ENCODE measurements at regions not wholly inside any gene's neighbourhood (a gene's known extent, or its start where the extent isn't known, plus 50 kb on each side); places are given as distances from the start of the nearest gene placed in this dataset.

- Mint-ChIP-seq H3K27ac (no peak overlapping the region), H3K9me3 (peaks cover 2% of the 10 kb centered on the region), H3K4me1 (no peaks in the 10 kb centered on the region), H3K36me3 (no peaks in the 10 kb centered on the region), H3K27me3 (no peaks in the 10 kb centered on the region), H3K4me3 (no peak overlapping the region)
- DNase-seq = no peak
- ATAC-seq (ENCODE audit: low read depth) = no peak
- POLR2A ChIA-PET = no interaction called here
Measured at GRCh38 chr13:69600811-69601210, 506.8 kb upstream of the ATXN8OS start.

DNA sequence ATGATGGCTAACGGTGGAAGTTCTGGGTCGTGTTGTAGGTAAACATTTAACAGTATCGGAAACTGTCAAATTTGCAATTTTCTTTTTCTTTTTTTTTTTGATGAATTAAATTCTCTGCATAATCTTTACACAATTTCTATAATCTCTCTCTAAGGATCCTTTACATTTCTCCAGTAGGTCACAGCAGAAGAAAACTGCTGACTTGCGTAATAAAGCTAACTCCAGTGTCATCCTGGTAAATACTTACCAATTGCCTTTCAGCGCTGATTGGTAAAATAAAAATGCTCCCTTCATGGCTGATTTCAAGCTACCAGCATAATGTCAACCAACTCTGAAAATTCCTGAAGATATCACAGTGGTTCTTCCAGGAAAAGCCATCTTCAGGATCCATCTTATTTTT lies 510.5 kb upstream of the ATXN8OS start:
- Mint-ChIP-seq H3K36me3 (no peaks in the 10 kb centered on the region), H3K4me1 (no peaks in the 10 kb centered on the region), H3K27ac (no peak overlapping the region), H3K27me3 (no peaks in the 10 kb centered on the region), H3K9me3 (no peaks in the 10 kb centered on the region), H3K4me3 (no peak overlapping the region)
- DNase-seq (no peak), ATAC-seq (ENCODE audit: low read depth) (no peak)
- POLR2A ChIA-PET = no interaction called here

DNA sequence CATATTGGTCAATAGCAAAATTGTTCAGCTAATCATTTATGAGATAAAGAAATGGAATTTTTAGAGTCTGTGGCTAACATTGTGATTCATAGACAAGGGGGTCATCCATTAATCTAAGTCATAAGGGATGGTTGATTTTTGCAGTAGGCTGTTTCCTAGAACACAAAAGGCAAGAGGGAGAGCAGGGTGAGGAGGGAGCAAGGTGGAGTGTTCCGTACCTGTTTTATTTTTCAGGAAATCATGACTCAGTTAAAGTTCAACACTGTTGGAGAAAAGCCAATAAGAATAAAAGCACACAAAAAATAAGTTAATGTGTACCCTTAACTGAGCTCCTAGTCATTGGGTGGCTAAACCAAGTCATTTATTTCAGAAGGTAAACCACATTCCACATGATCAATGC lies 512.4 kb upstream of the ATXN8OS start:
- Mint-ChIP-seq H3K27ac (no peak overlapping the region), H3K4me1 (no peaks in the 10 kb centered on the region), H3K9me3 (no peaks in the 10 kb centered on the region), H3K4me3 (no peak overlapping the region), H3K27me3 (no peaks in the 10 kb centered on the region), H3K36me3 (no peaks in the 10 kb centered on the region)
- POLR2A ChIA-PET = no interaction called here
- ATAC-seq (ENCODE audit: low read depth) (no peak), DNase-seq (no peak)

- Mint-ChIP-seq H3K4me1 (no peaks in the 10 kb centered on the region), H3K36me3 (no peaks in the 10 kb centered on the region), H3K4me3 (no peak overlapping the region), H3K9me3 (peaks cover 3% of the 10 kb centered on the region), H3K27ac (no peak overlapping the region), H3K27me3 (no peaks in the 10 kb centered on the region)
- ATAC-seq (ENCODE audit: low read depth) (no peak), DNase-seq (no peak)
- POLR2A ChIA-PET = no interaction called here
Measured at GRCh38 chr13:69591437-69591836, 516.2 kb upstream of the ATXN8OS start.

GRCh38 chr13:69589531-69590235 lies 517.9 kb upstream of the ATXN8OS start:
- ATAC-seq (ENCODE audit: low read depth) (no peak), DNase-seq (no peak)
- Mint-ChIP-seq H3K4me3 (no peak overlapping the region), H3K4me1 (no peaks in the 10 kb centered on the region), H3K36me3 (no peaks in the 10 kb centered on the region), H3K9me3 (peaks cover 3% of the 10 kb centered on the region), H3K27ac (no peak overlapping the region), H3K27me3 (no peaks in the 10 kb centered on the region)
- POLR2A ChIA-PET = no interaction called here

GRCh38 chr13:69585656-69586055 lies 522.0 kb upstream of the ATXN8OS start:
- POLR2A ChIA-PET = no interaction called here
- Mint-ChIP-seq H3K27me3 (no peaks in the 10 kb centered on the region), H3K36me3 (no peaks in the 10 kb centered on the region), H3K27ac (no peak overlapping the region), H3K4me3 (no peak overlapping the region), H3K9me3 (peaks cover 3% of the 10 kb centered on the region), H3K4me1 (no peaks in the 10 kb centered on the region)
- ATAC-seq (ENCODE audit: low read depth) = no peak
- DNase-seq = no peak

DNA sequence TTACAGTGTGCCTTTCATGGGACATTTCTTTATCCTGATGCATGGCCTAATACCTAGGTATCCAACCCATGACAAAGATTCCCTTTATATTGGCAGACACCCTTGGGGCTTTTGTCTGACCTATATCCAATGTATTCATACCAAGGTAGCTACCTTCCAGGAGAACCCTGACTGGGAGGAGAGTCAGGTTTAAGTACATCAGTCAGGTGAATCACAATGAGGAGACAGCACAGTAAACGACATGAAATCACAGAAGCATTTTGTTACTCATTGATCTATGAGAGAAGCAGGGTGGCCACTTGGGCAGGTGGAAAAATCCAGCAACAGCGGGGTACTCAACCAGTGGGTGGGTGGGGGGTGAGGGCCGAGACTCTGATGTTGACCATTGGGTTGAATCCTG lies 527.4 kb upstream of the ATXN8OS start:
- H3K4me1 Mint-ChIP-seq = no peaks in the 10 kb centered on the region
- H3K36me3 Mint-ChIP-seq = no peaks in the 10 kb centered on the region
- DNase-seq = no peak
- POLR2A ChIA-PET = no interaction called here
- no peaks in the 10 kb centered on the region for H3K9me3 Mint-ChIP-seq
- no peak overlapping the region for H3K4me3 Mint-ChIP-seq
- H3K27me3 Mint-ChIP-seq = no peaks in the 10 kb centered on the region
- no peak for ATAC-seq (ENCODE audit: low read depth)
- no peak overlapping the region for H3K27ac Mint-ChIP-seq

DNA sequence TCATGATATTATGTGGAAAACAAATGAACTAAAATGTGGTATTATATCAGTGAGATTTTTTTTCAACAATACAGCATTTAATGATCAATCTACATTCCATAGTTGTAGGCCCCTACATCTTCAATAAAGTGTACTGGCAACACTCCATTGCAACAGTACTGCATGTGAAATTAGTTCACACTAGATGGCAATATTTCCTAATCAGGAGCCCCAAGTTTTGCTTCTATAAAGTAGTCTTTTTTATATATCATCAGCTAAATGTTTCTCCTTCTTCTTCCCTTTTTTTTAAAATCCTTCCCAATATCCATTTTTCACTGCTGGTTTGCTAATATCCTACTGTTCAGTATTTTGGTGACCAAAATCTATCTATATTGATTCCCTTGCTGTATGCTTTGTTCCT lies 528.3 kb upstream of the ATXN8OS start:
- no peaks in the 10 kb centered on the region for H3K4me1 Mint-ChIP-seq
- H3K9me3 Mint-ChIP-seq = no peaks in the 10 kb centered on the region
- no peaks in the 10 kb centered on the region for H3K36me3 Mint-ChIP-seq
- ATAC-seq (ENCODE audit: low read depth) (no peak), DNase-seq (no peak)
- no peaks in the 10 kb centered on the region for H3K27me3 Mint-ChIP-seq
- no peak overlapping the region for H3K27ac Mint-ChIP-seq
- POLR2A ChIA-PET = no interaction called here
- no peak overlapping the region for H3K4me3 Mint-ChIP-seq

DNA sequence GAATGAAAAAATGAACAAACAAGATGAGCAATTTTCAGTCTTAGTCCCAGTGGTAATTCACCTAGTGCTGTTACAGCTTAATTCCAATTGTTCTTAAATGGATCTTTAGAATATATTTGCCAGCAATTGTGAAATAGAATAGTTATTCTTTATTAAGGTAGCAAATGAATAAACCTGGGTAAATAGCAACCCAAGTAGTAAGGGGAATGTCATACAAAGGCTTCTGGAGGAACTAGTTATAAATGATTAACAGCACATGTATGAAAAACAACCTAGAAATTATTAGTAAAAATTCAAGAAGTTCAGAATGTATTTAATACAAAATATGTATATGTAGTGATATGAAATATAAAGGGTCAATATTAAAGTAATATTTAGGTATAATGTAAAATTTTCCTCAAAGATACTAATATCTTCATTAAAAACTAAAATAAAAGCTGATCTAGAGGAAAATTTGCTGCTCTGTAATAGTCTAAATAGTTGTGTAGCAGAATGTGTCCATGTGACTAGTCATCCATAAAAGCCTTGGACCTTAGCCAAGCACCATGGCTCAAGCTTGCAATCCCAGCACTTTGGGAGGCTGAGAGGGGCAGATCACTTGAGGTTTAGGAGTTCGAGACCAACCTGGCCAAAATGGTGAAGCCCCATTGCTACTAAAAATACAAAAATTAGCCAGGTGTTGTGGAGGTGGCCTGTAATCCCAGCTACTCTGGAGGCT lies 535.9 kb upstream of the ATXN8OS start:
- Mint-ChIP-seq H3K27ac (no peak overlapping the region), H3K9me3 (no peaks in the 10 kb centered on the region), H3K27me3 (no peaks in the 10 kb centered on the region), H3K36me3 (no peaks in the 10 kb centered on the region), H3K4me3 (no peak overlapping the region), H3K4me1 (no peaks in the 10 kb centered on the region)
- POLR2A ChIA-PET = no interaction called here
- no peak for DNase-seq
- ATAC-seq (ENCODE audit: low read depth) = no peak

DNA sequence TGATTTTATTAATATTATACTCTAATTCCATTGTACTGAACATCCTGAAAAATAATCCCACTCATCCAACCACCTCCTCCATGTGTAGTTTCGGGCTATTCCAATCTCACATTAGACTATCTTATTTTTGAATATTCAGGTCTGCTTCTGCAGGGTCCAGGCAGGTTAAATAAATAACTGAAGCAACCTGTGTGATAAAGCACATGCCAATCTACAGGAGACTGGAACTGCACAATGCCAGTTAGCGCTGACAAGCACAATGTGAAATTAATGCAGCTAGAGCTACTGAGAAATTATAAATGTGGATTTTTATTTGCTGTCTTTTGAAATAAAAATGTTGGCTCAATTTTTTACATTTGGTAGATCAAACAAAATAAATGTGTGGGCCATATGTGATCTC lies 540.1 kb upstream of the ATXN8OS start:
- Mint-ChIP-seq H3K27me3 (no peaks in the 10 kb centered on the region), H3K4me3 (no peak overlapping the region), H3K36me3 (no peaks in the 10 kb centered on the region), H3K4me1 (no peaks in the 10 kb centered on the region), H3K9me3 (no peaks in the 10 kb centered on the region), H3K27ac (no peak overlapping the region)
- no peak for ATAC-seq (ENCODE audit: low read depth)
- POLR2A ChIA-PET = no interaction called here
- no peak for DNase-seq

DNA sequence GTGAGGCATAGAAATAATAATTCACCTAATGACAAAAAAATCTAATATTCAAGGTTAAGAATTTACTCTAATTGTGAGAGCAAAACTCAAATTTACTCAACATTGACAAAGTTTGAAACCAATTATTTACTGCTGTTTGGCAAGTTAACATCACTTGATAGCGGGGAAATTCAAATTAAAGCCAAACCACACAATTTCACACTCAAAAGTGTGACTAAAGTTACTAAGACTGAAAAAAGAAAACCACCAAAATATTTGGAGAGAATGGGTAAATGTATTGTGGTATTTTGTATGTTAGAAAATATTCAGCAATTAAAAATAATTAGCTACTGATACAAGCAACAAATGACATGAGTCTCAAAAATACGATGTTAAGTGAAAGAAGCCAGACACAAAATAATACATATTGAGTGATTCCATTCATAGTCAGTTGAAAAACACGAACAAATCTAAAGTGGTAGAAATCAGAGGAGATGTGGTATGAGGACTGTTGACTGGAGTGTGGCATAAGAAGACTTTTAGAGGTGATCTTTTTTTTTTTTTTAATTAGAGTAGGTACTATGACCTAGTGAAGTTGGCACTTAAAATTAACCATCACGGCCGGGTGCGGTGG lies 541.4 kb upstream of the ATXN8OS start:
- H3K9me3 Mint-ChIP-seq = no peaks in the 10 kb centered on the region
- no peak for DNase-seq
- no peak overlapping the region for H3K4me3 Mint-ChIP-seq
- no peaks in the 10 kb centered on the region for H3K4me1 Mint-ChIP-seq
- H3K27me3 Mint-ChIP-seq = no peaks in the 10 kb centered on the region
- no peak for ATAC-seq (ENCODE audit: low read depth)
- POLR2A ChIA-PET = no interaction called here
- H3K36me3 Mint-ChIP-seq = no peaks in the 10 kb centered on the region
- H3K27ac Mint-ChIP-seq = no peak overlapping the region

- Mint-ChIP-seq H3K9me3 (no peaks in the 10 kb centered on the region), H3K27ac (no peak overlapping the region), H3K27me3 (no peaks in the 10 kb centered on the region), H3K36me3 (no peaks in the 10 kb centered on the region), H3K4me1 (no peaks in the 10 kb centered on the region), H3K4me3 (no peak overlapping the region)
- no peak for ATAC-seq (ENCODE audit: low read depth)
- POLR2A ChIA-PET = no interaction called here
- no peak for DNase-seq
Measured at GRCh38 chr13:69565334-69565733, 542.3 kb upstream of the ATXN8OS start.

GRCh38 chr13:69556540-69557196 lies 551.0 kb upstream of the ATXN8OS start:
- no peaks in the 10 kb centered on the region for H3K4me1 Mint-ChIP-seq
- no peaks in the 10 kb centered on the region for H3K36me3 Mint-ChIP-seq
- no peaks in the 10 kb centered on the region for H3K27me3 Mint-ChIP-seq
- H3K4me3 Mint-ChIP-seq = no peak overlapping the region
- H3K9me3 Mint-ChIP-seq = no peaks in the 10 kb centered on the region
- ATAC-seq (ENCODE audit: low read depth) (no peak), DNase-seq (no peak)
- no peak overlapping the region for H3K27ac Mint-ChIP-seq
- POLR2A ChIA-PET = no interaction called here

DNA sequence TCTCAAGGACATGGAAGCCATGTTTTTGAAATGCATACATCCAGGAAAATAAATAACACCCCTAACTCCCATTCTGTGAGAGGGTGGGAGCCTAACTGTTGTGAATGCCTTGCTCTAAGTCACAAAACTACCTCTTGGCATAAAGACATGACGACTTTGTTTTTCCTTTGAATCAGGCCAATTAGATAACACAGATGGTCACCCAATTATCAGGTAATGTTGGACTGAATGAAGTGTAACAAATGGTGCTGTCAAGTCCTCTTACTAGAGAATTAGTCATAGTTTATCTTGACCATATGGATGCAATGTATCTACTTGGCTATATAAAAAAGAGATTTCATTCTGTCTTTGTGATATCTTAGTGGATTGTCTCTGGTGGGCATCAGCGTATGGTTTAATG lies 553.6 kb upstream of the ATXN8OS start:
- Mint-ChIP-seq H3K36me3 (no peaks in the 10 kb centered on the region), H3K9me3 (peaks cover 2% of the 10 kb centered on the region), H3K4me3 (no peak overlapping the region), H3K27ac (no peak overlapping the region), H3K4me1 (no peaks in the 10 kb centered on the region), H3K27me3 (no peaks in the 10 kb centered on the region)
- no peak for DNase-seq
- ATAC-seq (ENCODE audit: low read depth) = no peak
- POLR2A ChIA-PET = no interaction called here
